Activated CD8-positive, alpha-beta T cell treated with anti-CD3 and anti-CD28 coated beads for 36 hours (primary cell): ENCODE measurements at regions not wholly inside any gene's neighbourhood (a gene's known extent, or its start where the extent isn't known, plus 50 kb on each side); places are given as distances from the start of the nearest gene placed in this dataset.

ENCODE experiments used
- ATAC-seq: fragments of 200-7000 bp; cut with Tn5 transposase; one replicate; pipeline ENCODE4 v1.10.0; 2021; ENCODE audit warnings: mild to moderate bottlenecking, moderate library complexity
- CTCF ChIA-PET: fragments of 350-600 bp; sonication (Branson Sonifier 250); formaldehyde crosslinking; loops from one replicate; lab custom pipeline; 2021; ENCODE audit warnings: antibody characterized with exemption; lab: Charles Lee
- POLR2A ChIA-PET: fragments of 350-600 bp; sonication (Branson Sonifier 250); formaldehyde crosslinking; loops from one replicate; lab custom pipeline; 2021; ENCODE audit warnings: antibody characterized with exemption; lab: Charles Lee
- DNase-seq: peaks from one replicate; pipeline ENCODE4 v3.0.0-alpha.2; 2020
- H3K27ac Mint-ChIP-seq: one replicate; pipeline ENCODE4 v1.8.0; 2021; ENCODE audit warnings: mild to moderate bottlenecking, mixed read lengths
- H3K27me3 Mint-ChIP-seq: one replicate; pipeline ENCODE4 v1.8.0; 2021; ENCODE audit warnings: mixed read lengths
- H3K36me3 Mint-ChIP-seq: one replicate; pipeline ENCODE4 v1.8.0; 2021; ENCODE audit warnings: low read depth, mixed read lengths
- H3K4me1 Mint-ChIP-seq: one replicate; pipeline ENCODE4 v1.8.0; 2021; ENCODE audit warnings: low read depth, mixed read lengths
- H3K4me3 Mint-ChIP-seq: one replicate; pipeline ENCODE4 v1.8.0; 2021; ENCODE audit warnings: mild to moderate bottlenecking, moderate library complexity, mixed read lengths
- H3K9me3 Mint-ChIP-seq: one replicate; pipeline ENCODE4 v1.8.0; 2021; ENCODE audit warnings: mixed read lengths
- CTCF ChIP-seq: fragments of 200-600 bp; IDR thresholded peaks from one replicate; pipeline ENCODE4 v1.8.0; 2022; ENCODE audit warnings: antibody characterized with exemption, mild to moderate bottlenecking
- intact Hi-C: fragments of 100-400 bp; cut with micrococcal nuclease; formaldehyde crosslinking; loops from one replicate; pipeline ENCODE4 v1.10.0; 2022

GRCh38 chr10:33391611-33392465 lies 57.4 kb upstream of the NRP1 start:
- Mint-ChIP-seq H3K36me3 (no peaks in the 10 kb centered on the region), H3K27me3 (peaks cover 8% of the 10 kb centered on the region), H3K9me3 (peaks cover under 1% of the 10 kb centered on the region), H3K4me3 (no peak overlapping the region), H3K4me1 (no peaks in the 10 kb centered on the region), H3K27ac (no peak overlapping the region)
- intact Hi-C loops = no loop called here
- no peak for ATAC-seq
- ChIA-PET CTCF (no interaction called here), POLR2A (no interaction called here)
- no peak for DNase-seq
- TF ChIP-seq CTCF = no peak

- H3K4me1 Mint-ChIP-seq = no peaks in the 10 kb centered on the region
- TF ChIP-seq CTCF = no peak
- H3K9me3 Mint-ChIP-seq = no peaks in the 10 kb centered on the region
- intact Hi-C loops = no loop called here
- ATAC-seq (no peak), DNase-seq (no peak)
- H3K36me3 Mint-ChIP-seq = no peaks in the 10 kb centered on the region
- H3K27me3 Mint-ChIP-seq = peaks cover 8% of the 10 kb centered on the region
- no peak overlapping the region for H3K27ac Mint-ChIP-seq
- ChIA-PET POLR2A (no interaction called here), CTCF (no interaction called here)
- H3K4me3 Mint-ChIP-seq = no peak overlapping the region
Observed at GRCh38 chr10:33390046-33390445, 55.6 kb upstream of the NRP1 start.

DNA sequence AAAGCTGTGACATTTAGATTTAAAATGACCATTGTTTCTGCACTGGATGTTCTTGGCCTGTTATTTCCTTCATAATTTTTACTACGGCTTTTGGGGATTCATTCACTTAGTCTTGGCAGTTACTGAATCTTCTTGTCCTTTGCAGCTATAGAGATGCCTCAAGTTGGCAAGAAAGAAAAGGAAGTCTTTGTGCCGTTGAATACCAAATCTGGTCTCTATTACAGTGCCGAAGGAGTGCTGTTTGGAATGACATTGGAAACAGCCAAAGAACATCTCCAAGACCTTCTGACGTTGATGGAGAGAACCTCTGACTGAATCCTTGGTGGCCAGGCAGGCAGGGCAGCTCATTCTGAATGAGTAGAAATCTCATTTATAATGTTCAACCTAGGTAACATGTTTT lies 54.3 kb upstream of the NRP1 start:
- DNase-seq (no peak), ATAC-seq (no peak)
- H3K4me3 Mint-ChIP-seq = no peak overlapping the region
- POLR2A ChIA-PET = interaction anchor here (1.2 kb wide), 1 partner anchor 14 kb away, joined by 3 read pairs; no protein-coding TSS in a partner anchor
- H3K36me3 Mint-ChIP-seq = no peaks in the 10 kb centered on the region
- no peaks in the 10 kb centered on the region for H3K9me3 Mint-ChIP-seq
- CTCF ChIA-PET = no interaction called here
- intact Hi-C loops = no loop called here
- no peak overlapping the region for H3K27ac Mint-ChIP-seq
- no peak for TF ChIP-seq CTCF
- no peaks in the 10 kb centered on the region for H3K4me1 Mint-ChIP-seq
- peaks cover 7% of the 10 kb centered on the region for H3K27me3 Mint-ChIP-seq

- Mint-ChIP-seq H3K27ac (no peak overlapping the region), H3K9me3 (no peaks in the 10 kb centered on the region), H3K36me3 (no peaks in the 10 kb centered on the region), H3K4me3 (no peak overlapping the region), H3K27me3 (peaks cover 7% of the 10 kb centered on the region), H3K4me1 (no peaks in the 10 kb centered on the region)
- DNase-seq (no peak), ATAC-seq (no peak)
- intact Hi-C loops = no loop called here
- POLR2A ChIA-PET = interaction anchor here (1.2 kb wide), 1 partner anchor 15 kb away, joined by 3 read pairs; no protein-coding TSS in a partner anchor
- CTCF ChIA-PET = no interaction called here
- TF ChIP-seq CTCF = no peak
Observed at GRCh38 chr10:33388382-33388781, 53.9 kb upstream of the NRP1 start.

GRCh38 chr10:33387720-33388119 lies 53.3 kb upstream of the NRP1 start:
- Mint-ChIP-seq H3K9me3 (no peaks in the 10 kb centered on the region), H3K36me3 (no peaks in the 10 kb centered on the region), H3K4me3 (no peak overlapping the region), H3K27ac (no peak overlapping the region), H3K4me1 (no peaks in the 10 kb centered on the region), H3K27me3 (peaks cover 7% of the 10 kb centered on the region)
- DNase-seq (no peak), ATAC-seq (no peak)
- no peak for TF ChIP-seq CTCF
- intact Hi-C loops = no loop called here
- ChIA-PET POLR2A (no interaction called here), CTCF (no interaction called here)
